Fibroblast of lung (primary cell): ENCODE measurements at regions not wholly inside any gene's neighbourhood (a gene's known extent, or its start where the extent isn't known, plus 50 kb on each side); places are given as distances from the start of the nearest gene placed in this dataset.

Source experiments
- EZH2 ChIP-seq: IDR thresholded peaks from 2 replicates; pipeline ENCODE4 v1.5.1; 2012; ENCODE audit warnings: low read length, control low read depth, mild to moderate bottlenecking; ENCODE audit errors: missing control alignments
- TF ChIP-seq, protein P1 (sequence below), 2 donors: IDR thresholded peaks in 1 of 2; conservative IDR thresholded peaks in 1 of 2; 1 replicate in 1 of 2; 2 replicates in 1 of 2; pipeline ENCODE4 v1.5.1; 2011 to 2012; ENCODE audit warnings: low read length in 2 of 2, control low read depth in 1 of 2, inconsistent platforms in 1 of 2, low read depth in 1 of 2, mild to moderate bottlenecking in 1 of 2

DNA sequence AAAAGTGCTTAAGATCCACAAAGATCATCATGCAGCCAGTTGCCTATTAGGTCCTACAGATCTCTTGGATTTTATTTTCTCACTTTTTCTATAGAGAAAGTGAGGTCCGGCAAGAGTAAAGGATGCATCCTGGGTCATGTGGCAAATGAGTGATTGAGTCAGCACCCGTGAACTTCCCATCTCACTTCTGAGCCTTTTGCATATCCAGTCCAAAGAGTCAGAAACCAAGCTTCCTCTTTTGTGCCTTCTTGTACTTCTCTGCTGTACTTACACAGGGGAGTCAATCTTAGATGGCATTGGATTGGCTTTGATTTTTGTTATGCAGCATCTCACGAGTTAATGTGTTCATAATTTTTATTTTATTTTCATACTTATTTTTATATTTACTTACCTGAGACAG is 114.2 kb upstream of the IRX5 start:
- TF ChIP-seq, protein P1, sequence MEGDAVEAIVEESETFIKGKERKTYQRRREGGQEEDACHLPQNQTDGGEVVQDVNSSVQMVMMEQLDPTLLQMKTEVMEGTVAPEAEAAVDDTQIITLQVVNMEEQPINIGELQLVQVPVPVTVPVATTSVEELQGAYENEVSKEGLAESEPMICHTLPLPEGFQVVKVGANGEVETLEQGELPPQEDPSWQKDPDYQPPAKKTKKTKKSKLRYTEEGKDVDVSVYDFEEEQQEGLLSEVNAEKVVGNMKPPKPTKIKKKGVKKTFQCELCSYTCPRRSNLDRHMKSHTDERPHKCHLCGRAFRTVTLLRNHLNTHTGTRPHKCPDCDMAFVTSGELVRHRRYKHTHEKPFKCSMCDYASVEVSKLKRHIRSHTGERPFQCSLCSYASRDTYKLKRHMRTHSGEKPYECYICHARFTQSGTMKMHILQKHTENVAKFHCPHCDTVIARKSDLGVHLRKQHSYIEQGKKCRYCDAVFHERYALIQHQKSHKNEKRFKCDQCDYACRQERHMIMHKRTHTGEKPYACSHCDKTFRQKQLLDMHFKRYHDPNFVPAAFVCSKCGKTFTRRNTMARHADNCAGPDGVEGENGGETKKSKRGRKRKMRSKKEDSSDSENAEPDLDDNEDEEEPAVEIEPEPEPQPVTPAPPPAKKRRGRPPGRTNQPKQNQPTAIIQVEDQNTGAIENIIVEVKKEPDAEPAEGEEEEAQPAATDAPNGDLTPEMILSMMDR (conservative IDR thresholded peaks at IDR 0.05 in 1 of 2, IDR thresholded peaks at IDR 0.05 in 1 of 2; ENCODE audit: low read depth in 1 of 2, low read length in 2 of 2), result no peak
- no peak for TF ChIP-seq EZH2
